Thyroid gland (tissue), 4 donors: ENCODE measurements at regions not wholly inside any gene's neighbourhood (a gene's known extent, or its start where the extent isn't known, plus 50 kb on each side); places are given as distances from the start of the nearest gene placed in this dataset.
"Not testable (repeated sequence)": the region's sequence is repeated elsewhere in the genome, so short reads cannot be mapped to it uniquely, and the experiment has no call there.

Experiments
- POLR2A ChIP-seq, 2 donors: fragments of 450-650 bp; IDR thresholded peaks; one replicate each; pipeline ENCODE4 v1.6.1; 2017; ENCODE audit warnings: antibody characterized with exemption in 2 of 2, mild to moderate bottlenecking in 2 of 2, moderate library complexity in 1 of 2
- TF ChIP-seq, protein P1 (sequence below), 6 experiments: fragments of 200-600 bp in 3 of 6; fragments of 450-650 bp in 3 of 6; sonication (generic) in 3 of 6; IDR thresholded peaks; one replicate each; pipeline ENCODE4 v1.5.1; 2016 to 2019; ENCODE audit warnings: antibody characterized with exemption in 6 of 6, mild to moderate bottlenecking in 2 of 6, inconsistent platforms in 1 of 6, moderate library complexity in 1 of 6

DNA sequence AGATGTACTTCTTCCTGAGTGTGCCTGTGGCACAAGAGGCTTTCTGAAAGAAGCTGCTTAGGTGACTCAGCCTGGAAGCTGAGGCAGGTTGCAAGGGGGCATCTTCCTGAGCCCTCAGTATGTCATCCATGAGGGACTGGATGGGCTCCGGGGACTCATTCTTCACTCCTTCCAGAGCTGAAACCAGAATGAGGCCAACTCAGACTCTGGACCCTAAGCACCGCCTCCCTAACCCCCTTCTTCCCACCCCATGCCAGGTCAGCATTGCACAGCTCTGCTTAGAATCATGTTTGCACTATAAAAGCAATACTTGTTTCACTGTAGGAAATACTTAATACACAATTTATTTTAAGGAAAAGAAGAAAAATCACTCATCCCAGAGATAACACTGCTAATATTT is 138.3 kb downstream of the KLRB1 start:
- TF ChIP-seq, protein P1, sequence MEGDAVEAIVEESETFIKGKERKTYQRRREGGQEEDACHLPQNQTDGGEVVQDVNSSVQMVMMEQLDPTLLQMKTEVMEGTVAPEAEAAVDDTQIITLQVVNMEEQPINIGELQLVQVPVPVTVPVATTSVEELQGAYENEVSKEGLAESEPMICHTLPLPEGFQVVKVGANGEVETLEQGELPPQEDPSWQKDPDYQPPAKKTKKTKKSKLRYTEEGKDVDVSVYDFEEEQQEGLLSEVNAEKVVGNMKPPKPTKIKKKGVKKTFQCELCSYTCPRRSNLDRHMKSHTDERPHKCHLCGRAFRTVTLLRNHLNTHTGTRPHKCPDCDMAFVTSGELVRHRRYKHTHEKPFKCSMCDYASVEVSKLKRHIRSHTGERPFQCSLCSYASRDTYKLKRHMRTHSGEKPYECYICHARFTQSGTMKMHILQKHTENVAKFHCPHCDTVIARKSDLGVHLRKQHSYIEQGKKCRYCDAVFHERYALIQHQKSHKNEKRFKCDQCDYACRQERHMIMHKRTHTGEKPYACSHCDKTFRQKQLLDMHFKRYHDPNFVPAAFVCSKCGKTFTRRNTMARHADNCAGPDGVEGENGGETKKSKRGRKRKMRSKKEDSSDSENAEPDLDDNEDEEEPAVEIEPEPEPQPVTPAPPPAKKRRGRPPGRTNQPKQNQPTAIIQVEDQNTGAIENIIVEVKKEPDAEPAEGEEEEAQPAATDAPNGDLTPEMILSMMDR (IDR thresholded peaks at IDR 0.05) = not testable (repeated sequence)
- not testable (repeated sequence) for TF ChIP-seq POLR2A (IDR thresholded peaks at IDR 0.05)
